Lung (tissue), 11 donors: ENCODE measurements at regions not wholly inside any gene's neighbourhood (a gene's known extent, or its start where the extent isn't known, plus 50 kb on each side); places are given as distances from the start of the nearest gene placed in this dataset.

Experiments
- ATAC-seq: fragments of 200-7000 bp; cut with Tn5 transposase; one replicate; pipeline ENCODE4 v1.9.1; 2020; ENCODE audit warnings: moderate number of reproducible peaks; ENCODE audit not compliant: insufficient read depth, low FRiP score
- DNase-seq, 3 donors: peaks; one replicate each; pipeline ENCODE4 v3.0.0-alpha.2; 2013 to 2017
- H3K27ac ChIP-seq, 2 donors: one replicate each; pipeline ENCODE4 v1.5.1; 2013; ENCODE audit warnings: mild to moderate bottlenecking in 2 of 2, moderate library complexity in 2 of 2, control low read depth in 1 of 2, inconsistent platforms in 1 of 2, low read depth in 1 of 2, low read length in 1 of 2
- H3K27me3 ChIP-seq, 3 donors: one replicate each; pipeline ENCODE4 v1.5.1; 2013; ENCODE audit warnings: low read length in 2 of 3; ENCODE audit not compliant: control insufficient read depth in 3 of 3, insufficient read depth in 3 of 3
- H3K36me3 ChIP-seq, 4 donors: one replicate each; pipeline ENCODE4 v1.5.1; 2013; ENCODE audit warnings: low read length in 4 of 4, mild to moderate bottlenecking in 1 of 4, moderate library complexity in 1 of 4; ENCODE audit not compliant: control insufficient read depth in 4 of 4, insufficient read depth in 4 of 4
- H3K4me1 ChIP-seq, 5 donors: one replicate each; pipeline ENCODE4 v1.5.1; 2013; ENCODE audit warnings: low read length in 5 of 5, mild to moderate bottlenecking in 2 of 5, moderate library complexity in 1 of 5; ENCODE audit not compliant: control insufficient read depth in 5 of 5, insufficient read depth in 5 of 5
- H3K4me3 ChIP-seq: one replicate; pipeline ENCODE4 v1.5.1; 2013; ENCODE audit warnings: mild to moderate bottlenecking, control low read depth, moderate library complexity
- H3K9ac ChIP-seq, 2 donors: one replicate each; pipeline ENCODE4 v1.5.1; 2013; ENCODE audit warnings: low read length in 2 of 2, control low read depth in 1 of 2; ENCODE audit not compliant: insufficient read depth in 1 of 2
- H3K9me3 ChIP-seq, 4 donors: one replicate each; pipeline ENCODE4 v1.5.1; 2013; ENCODE audit warnings: low read length in 3 of 4, mild to moderate bottlenecking in 1 of 4, moderate library complexity in 1 of 4; ENCODE audit not compliant: control insufficient read depth in 4 of 4, insufficient read depth in 3 of 4
- CTCF ChIP-seq: IDR thresholded peaks from 2 replicates; pipeline ENCODE4 v1.5.1; 2012; ENCODE audit warnings: mild to moderate bottlenecking; ENCODE audit errors: control extremely low read depth, extremely low read depth
- WGBS, 2 donors: extraction: QIAGEN DNeasy Blood & Tissue Kit; methylation state at CpG; one replicate each; pipeline ENCODE4 v1.1.7; 2013; 5-methylcytosine and 5-hydroxymethylcytosine counted together
- donor health status: control.
- donor health status: control.
- donor health status: Bipolar disorder and iron deficiency.
- donor health status: healthy.
- donor health status: DM: yes; HTN: yes; CAD: no.

- no peaks in the 10 kb centered on the region for H3K4me1 ChIP-seq
- DNase-seq: no peak
- no peak overlapping the region for H3K4me3 ChIP-seq
- H3K27ac ChIP-seq: no peak overlapping the region
- H3K36me3 ChIP-seq: no peaks in the 10 kb centered on the region
- TF ChIP-seq CTCF: no peak
- H3K27me3 ChIP-seq: no peaks in the 10 kb centered on the region
- no peaks in the 10 kb centered on the region for H3K9me3 ChIP-seq
- 59 to 71% methylated on average over 4 of the region's 4 CpGs for WGBS, 2 donors
- no peak for ATAC-seq
- H3K9ac ChIP-seq: no peak overlapping the region
These were observed 66.9 kb upstream of the TFEC start for GRCh38 chr7:116097365-116098009.

GRCh38 chr7:116098175-116098574 is 67.6 kb upstream of the TFEC start:
- no peaks in the 10 kb centered on the region for H3K36me3 ChIP-seq
- H3K27ac ChIP-seq: no peak overlapping the region
- no peak for TF ChIP-seq CTCF
- no peaks in the 10 kb centered on the region for H3K4me1 ChIP-seq
- H3K9me3 ChIP-seq: no peaks in the 10 kb centered on the region
- WGBS, 2 donors: 97 to 99% methylated on average over 12 of the region's 12 CpGs
- no peak for DNase-seq
- no peak for ATAC-seq
- no peak overlapping the region for H3K9ac ChIP-seq
- H3K4me3 ChIP-seq: no peak overlapping the region
- no peaks in the 10 kb centered on the region for H3K27me3 ChIP-seq

- no peak for TF ChIP-seq CTCF
These were observed 70.1 kb upstream of the TFEC start for GRCh38 chr7:116100626-116101025.

GRCh38 chr7:116101704-116102103 is 71.1 kb upstream of the TFEC start:
- Histone ChIP-seq H3K9ac (no peak overlapping the region), H3K27me3 (no peaks in the 10 kb centered on the region), H3K4me3 (no peak overlapping the region), H3K4me1 (no peaks in the 10 kb centered on the region), H3K36me3 (no peaks in the 10 kb centered on the region), H3K9me3 (no peaks in the 10 kb centered on the region), H3K27ac (no peak overlapping the region)
- no peak for TF ChIP-seq CTCF
- ATAC-seq (no peak), DNase-seq (no peak)
- WGBS, 2 donors: 82 to 90% methylated on average over 2 of the region's 2 CpGs

More at GRCh38 chr7:116100626-116101025, 70.1 kb upstream of the TFEC start:
- no peak overlapping the region for H3K27ac ChIP-seq
- WGBS, 2 donors: 85 to 91% methylated on average over 2 of the region's 2 CpGs
- no peak for DNase-seq
- no peak for ATAC-seq
- H3K36me3 ChIP-seq: no peaks in the 10 kb centered on the region
- H3K4me1 ChIP-seq: no peaks in the 10 kb centered on the region
- H3K4me3 ChIP-seq: no peak overlapping the region
- no peaks in the 10 kb centered on the region for H3K27me3 ChIP-seq
- no peak overlapping the region for H3K9ac ChIP-seq
- no peaks in the 10 kb centered on the region for H3K9me3 ChIP-seq
